ENCODE measurements at regions not wholly inside any gene's neighbourhood (a gene's known extent, or its start where the extent isn't known, plus 50 kb on each side); places are given as distances from the start of the nearest gene placed in this dataset.

DNA sequence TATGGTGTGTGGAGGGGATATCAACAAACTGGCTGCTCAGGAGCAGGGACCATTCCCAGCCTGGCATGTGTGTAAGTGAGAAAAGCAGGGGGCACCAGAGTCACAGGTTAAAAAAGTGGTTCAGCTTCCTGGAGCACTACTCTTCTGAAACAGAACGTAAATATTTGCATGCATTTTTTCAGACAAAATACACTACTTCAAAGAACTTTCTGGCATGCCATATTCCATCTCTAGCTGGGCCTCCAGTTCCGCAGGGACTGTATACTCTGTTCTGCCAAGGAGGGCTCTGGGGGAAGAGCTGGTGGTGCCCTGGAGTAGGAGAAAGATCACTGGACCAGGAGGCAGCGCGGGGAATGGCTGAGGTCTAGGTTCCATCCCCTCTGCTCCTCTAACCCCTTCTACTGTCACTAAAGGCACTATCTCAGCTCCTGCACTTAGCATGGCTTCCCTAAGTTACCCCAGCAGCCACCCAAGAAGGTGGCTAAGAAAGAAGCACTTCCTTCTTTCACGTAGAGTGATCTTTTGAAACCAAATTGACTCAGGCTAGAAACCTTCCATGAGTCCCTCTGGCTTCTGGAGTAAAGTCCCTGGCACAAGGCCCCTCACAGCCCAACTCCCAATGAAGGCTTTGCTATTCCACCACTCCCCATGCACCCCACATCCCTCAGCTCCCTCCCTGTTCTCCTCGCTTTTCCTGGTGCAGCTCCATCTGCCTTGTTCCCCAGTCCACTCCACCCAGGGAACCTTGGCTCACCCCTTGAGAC, 57.6 kb upstream of the CABLES1 start:
- Mint-ChIP-seq H3K27ac (no peak overlapping the region), H3K4me1 (peaks cover 17% of the 10 kb centered on the region), H3K9me3 (no peaks in the 10 kb centered on the region), H3K27me3 (no peaks in the 10 kb centered on the region), H3K36me3 (no peaks in the 10 kb centered on the region), H3K4me3 (peak overlapping the region; percentile 29)
- ATAC-seq (ENCODE audit: low read depth) (peak; percentile 61), DNase-seq (ENCODE audit: low spot score in 2 of 2) (no peak)

DNA sequence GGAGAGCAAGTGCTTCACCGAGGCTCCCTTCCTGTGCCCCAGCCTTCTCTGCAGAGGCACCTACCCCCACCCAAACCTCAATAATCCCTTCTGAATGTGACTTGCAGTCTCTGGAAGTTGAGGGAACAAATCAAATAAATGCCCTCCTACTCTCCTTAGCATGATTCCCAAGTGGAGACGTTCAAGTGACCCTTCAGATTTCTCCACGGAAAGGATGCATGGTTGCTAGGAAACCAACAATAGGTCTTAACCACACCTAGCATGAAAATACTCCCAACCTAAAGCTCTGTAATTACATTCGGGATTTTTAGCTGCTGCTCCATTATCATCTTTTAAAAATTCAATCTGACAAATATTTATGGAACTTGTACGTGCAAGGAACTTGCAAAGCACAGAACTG, 50.2 kb upstream of the CABLES1 start:
- no peaks in the 10 kb centered on the region for H3K4me1 Mint-ChIP-seq
- peaks cover 2% of the 10 kb centered on the region for H3K36me3 Mint-ChIP-seq
- DNase-seq (ENCODE audit: low spot score in 2 of 2) (no peak), ATAC-seq (ENCODE audit: low read depth) (no peak)
- no peak overlapping the region for H3K27ac Mint-ChIP-seq
- no peak overlapping the region for H3K4me3 Mint-ChIP-seq
- no peaks in the 10 kb centered on the region for H3K9me3 Mint-ChIP-seq
- peaks cover 6% of the 10 kb centered on the region for H3K27me3 Mint-ChIP-seq
